A172 (cell line): ENCODE measurements at regions not wholly inside any gene's neighbourhood (a gene's known extent, or its start where the extent isn't known, plus 50 kb on each side); places are given as distances from the start of the nearest gene placed in this dataset.
A peak's percentile ranks its signal among the peaks of the same experiment; 100 is the strongest.

Source experiments
- DNase-seq: peaks from one replicate; pipeline ENCODE4 v3.0.0-alpha.2; 2015; ENCODE audit warnings: low spot score

DNA sequence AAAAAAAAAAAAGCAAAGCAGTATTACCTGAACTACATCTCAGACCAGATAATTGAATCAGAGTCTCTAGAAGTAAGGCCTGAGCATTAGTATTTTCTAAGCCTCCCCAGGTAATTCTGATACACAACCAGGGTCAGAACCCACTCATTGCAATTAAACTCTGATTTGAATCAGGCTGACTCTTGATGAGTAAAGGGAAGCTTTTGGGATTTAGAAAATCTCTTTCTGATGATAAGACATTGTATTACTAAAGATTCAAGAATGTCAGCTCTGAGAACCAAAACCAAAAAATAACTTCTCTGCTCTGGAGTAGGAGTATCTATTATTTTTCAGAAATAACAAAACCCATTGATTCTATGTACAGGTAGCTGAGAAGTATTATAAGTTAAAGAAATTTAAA, 100.1 kb upstream of the COL21A1 start:
- peak; percentile 28 for DNase-seq

DNA sequence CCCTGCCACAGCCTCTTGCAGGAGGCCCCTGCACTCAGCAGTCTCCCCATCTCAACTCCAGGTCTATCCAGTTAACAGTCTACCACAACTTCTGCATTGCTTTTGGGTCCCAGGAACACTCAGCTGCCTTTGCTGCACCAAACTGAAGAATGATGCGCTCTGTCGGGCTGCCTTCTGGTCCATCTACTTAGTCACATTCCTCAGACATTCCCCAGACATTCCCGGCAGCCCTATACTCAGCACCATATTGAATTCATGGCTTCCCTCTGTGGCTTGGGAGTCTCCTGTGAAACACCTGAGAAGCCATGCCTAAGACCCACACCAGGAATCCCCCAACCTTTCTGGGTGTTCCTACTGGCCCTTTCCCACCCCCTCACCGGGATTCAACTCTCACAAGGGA, 99.6 kb upstream of the COL21A1 start:
- DNase-seq = peak; percentile 13

DNA sequence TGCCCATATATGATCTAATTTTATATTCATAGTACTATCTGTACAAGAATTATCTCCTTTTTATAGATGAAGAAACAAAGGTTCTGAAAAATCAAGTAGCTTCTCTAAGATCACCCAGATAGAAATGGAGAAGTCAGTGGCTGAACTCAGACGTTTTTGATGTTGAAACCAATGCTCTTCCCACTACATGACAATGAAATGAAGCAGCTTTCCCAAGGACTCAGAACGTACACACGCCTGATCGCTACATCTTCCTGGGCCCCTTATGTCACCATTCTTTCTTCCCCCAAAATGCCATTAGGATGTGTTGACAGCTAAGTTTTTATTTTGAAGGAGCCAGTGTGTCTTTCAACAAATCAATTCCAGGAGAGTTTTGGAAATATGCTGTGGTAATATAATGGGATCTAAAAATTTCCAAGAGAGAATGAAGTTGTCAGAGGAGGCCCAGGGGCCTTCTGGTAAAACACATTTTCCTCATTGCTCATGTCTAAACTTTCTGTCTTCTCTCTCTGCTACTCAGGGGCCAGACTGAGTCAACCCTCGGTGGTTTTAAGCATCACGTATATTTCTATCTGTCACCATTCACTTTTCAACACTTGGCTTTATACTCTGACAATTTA, 98.1 kb upstream of the COL21A1 start:
- no peak for DNase-seq

DNA sequence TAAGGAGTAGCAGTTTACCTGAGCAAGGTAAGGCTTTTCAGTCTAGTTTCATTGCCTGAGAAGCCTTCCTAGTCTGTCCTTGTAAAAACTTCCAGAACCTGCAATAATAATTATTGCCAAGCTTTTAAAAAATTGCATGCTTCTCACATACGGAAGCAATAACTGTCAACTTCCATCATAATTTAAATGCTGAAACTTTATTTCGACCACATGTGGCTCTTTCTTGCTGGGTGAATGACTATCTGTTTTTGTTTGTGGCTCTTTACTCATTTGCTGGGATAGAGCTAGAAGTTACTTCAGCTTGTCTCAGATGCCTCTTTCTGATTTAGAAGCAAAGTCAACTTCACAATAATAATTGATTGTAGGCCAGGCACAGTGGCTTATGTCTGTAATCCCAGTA, 95.9 kb upstream of the COL21A1 start:
- DNase-seq = no peak

DNA sequence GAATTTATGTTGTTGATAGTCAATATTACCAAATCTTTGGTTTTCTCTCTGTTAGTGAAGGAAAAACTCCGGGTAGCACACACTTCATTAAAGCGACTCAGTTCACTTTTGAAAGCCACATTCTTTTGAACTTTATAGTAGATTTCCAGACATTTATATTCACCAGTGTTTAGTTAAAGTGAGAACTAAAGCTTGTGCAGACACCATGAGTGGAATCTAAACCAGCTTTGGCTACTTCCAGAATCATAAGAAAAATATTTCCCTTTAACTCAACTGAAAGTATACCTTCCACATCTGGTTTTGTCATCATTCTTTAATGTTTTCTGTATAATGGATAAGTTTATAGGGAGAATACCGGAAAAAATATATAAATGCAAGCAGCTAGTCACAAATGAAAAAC, 92.1 kb upstream of the COL21A1 start:
- DNase-seq = no peak

DNA sequence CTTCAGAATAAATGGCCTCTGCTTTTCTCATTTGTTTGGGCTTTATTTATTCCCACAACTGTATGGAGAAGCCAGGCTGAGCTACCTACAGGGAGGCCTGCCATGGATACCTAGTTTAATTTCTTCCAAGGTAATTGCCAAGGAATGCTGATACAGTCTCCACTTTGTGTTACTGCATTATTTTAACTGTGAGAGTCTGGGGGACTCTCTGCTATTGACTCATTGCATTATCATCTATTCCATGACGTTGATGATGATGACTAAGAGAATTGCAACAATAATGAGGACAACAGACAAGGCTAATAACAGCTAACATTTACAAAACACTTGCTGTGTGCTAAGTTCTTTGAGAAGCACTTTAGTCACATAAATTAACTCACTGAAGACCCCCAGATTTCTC, 88.3 kb upstream of the COL21A1 start:
- peak; percentile 74 for DNase-seq

DNA sequence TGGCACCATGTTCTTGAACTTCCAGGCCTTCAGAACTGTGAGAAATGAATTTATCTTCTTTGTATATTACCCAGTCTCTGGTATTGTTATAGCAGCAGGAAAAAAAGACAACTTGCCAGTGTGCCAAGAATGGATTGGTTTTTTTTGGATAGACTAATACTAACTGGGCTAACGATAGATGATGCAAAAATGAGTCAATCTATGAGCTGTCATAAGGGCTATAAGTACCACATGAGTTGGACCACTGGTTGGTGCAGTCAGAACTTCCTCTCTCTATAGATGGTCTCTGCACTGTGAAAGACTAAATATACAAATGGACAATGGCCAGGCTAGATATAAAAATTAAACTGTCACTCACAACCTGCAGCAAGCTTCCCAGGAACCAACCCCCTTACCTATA, 87.6 kb upstream of the COL21A1 start:
- DNase-seq = peak; percentile 41

DNA sequence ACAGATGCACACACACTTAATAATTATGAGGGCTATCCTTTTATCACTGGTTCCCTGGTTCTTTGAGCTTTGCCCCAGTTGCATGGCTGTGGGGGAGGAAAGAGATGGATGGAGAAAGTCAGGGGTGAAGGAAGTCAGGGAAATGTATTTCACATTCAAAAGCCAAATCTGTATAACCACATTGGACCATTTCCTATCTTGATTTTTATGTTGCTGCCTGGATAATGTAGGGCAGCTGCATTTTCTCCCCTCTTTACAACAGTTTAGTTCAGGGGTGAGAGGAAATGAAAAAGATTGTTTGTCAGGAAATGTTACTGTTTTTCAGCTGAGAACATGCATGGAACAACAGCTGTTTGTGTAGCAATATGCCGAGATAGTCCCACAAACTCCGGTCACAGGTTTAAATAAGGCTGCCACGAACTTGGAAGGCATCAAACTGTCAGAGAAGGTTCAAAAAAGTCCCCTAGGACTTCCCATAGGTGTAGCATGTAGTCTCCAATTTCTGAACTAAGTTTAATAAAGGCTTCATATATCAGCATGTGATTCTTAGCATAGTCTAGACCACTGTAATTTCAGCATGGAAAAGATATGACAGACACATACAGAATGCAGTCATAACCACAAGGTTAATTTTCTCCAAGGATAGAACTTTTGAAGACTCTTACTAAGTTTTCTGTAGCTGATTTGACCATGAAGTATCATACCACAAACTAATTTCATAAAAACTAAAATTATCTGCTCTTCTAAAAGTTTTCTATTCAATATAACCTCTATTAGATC, 82.1 kb upstream of the COL21A1 start:
- DNase-seq = no peak

DNA sequence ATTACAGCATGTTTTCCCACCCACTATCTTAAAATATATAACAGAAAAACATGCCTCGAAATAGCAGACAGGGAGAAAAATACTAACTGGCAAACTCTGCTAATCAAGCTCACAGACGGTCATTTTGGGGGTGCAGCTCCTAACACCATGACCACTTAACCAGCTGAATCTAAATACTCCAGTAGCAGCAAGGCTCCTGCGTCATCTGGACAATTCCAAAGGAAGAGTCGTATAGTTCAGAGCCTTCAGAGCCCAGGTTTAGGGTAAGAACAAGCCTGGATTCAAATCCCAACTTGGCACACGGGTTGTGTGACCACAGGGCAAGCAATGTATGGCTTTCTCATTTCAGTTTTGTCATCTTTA, 81.3 kb upstream of the COL21A1 start:
- DNase-seq = no peak

DNA sequence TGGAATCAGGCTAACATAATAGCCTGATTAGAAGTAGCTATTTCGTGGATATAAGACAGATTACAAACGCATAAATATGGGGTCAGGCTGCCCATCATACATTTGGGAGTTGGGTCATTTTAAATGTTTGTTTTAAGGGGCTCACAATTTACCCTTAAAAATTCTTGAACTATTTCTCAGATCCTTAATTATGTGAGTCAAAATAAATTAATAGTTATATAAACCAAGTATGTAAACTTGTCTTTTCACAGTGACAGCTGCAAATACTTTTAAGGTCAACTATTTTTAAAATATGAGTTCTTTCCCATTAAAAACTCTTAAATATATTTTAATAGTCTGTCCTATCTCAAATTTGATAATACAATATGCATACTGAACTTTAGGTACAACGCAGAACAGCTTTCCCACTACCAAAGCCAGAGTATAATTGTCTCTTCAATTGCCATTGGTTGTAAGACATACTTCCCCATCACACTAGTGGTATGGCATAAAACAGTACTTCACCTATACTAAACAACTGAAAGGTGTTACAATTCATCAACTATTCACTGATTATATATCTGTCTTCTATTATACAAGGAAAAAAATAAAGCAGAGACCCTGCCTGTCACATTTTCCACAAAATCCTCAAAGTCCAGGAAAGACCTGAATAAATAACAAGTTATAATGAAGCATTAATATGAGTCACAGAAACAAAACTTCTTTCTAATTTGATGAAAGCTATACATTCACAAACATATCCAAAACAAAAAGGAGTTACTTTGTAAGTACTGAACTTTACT, 80.8 kb upstream of the COL21A1 start:
- no peak for DNase-seq

DNA sequence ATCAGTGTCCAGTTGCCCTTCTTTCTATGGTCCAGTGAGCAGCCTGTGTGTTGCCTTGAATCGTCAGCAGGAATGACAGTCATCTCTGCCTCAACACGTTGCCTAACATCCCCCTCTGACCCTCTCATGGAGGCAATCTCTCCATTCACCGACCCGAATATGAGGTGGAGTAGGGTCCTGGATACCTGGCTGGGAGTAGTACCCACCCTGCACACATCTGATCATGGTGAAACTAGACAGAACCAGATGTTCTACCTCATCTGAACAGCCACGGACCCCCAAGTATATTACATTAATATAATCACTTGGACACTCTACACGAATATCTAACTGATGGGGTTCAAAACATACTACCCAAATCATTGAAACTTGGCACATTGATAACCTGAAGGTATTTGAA, 77.0 kb upstream of the COL21A1 start:
- DNase-seq = no peak

DNA sequence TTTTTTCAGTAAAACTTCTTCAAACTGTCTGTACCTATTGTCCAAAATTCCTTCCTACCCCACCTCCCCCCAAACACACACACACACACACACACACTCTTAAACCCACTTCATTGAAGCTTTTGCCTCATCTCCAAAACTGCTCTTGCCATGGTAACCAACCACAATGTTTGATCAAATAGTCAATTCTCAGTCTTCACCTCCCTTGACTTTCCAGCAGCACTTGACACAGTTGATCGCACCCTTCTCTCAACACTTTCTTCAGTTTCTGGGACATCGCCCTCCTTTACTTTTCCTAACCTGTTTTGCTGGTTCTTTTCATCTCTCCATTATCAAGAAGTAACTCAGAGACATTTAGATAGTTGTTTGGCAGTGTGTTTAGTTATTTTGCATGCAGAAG, 71.5 kb upstream of the COL21A1 start:
- no peak for DNase-seq

DNA sequence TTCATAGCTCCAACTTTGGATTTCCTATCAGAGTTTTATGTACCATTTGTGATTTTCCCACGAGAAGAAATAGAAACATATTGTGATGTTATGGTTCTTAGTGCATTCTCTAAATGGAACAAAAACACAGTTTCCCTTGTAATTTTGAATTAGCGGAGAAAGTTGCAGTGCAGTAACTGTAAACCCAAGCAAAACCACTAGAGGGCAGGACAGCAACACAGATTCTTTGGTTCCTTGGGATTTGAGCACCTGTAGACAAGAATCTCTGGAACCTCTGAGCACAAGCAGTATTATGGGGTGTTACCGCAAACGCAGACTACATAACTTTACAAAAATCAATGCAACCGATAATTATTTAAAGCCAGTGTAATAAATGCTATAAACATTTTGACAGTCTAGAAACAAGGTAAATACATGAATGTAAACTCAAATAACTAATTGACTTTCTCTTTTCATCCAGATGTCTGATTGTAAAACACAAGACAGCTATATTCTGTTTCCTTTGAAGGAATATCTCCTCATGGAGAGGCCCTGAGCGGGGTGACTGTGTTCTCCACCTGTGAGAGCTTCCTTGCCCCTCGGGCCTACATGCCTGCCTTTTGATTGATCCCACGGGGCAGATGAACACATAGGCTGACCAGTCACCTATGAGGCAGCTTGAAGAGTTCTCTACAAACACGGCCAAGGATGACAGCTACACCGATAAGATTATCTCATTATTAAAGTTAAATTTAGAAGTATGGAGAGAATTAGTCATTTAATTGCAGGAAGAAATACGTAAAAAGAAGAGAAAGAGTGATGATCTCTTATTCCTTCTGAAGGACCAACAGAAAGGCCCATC, 67.5 kb upstream of the COL21A1 start:
- peak; percentile 47 for DNase-seq

DNA sequence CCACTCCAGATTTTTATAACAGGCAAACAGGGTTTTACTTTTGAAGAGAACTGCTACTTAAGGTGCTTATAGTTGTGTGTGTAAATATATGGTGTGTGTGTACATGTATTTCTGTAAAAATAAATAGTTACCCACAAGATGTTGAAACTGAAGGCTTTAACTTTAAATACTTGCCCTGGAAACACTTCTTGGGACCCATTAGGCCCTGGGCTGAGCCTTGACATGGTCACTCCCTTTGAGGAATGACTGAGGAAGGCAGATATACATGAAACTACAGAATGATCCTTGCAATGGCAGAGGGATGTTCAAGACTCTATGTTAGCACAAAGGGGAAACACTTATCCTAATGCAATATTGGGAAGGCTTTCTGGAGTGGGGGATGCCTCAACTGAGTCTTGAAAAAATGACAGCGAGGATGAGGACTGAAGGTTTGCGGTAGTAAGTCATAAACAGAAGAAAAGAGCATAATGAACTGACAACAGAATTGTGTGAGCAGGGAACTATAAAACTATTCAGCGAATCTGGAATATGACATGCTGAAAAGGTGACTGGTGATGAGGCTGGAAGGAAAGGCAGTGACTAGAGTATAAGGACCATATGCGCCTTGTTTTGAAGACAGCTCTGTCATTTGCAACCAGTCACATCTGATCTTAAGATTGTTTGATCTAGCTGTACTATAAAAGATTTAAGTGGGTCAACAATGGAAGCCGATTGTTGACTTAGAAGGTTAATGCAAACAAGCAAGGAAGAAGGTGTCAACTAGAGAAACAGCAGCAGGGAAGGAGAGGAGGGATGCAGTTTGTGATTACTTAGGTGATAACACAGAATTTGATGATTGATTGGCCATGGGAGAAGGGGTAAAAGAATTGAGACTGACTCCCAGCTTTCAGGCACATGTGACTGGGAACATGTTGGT, 64.4 kb upstream of the COL21A1 start:
- DNase-seq = no peak

DNA sequence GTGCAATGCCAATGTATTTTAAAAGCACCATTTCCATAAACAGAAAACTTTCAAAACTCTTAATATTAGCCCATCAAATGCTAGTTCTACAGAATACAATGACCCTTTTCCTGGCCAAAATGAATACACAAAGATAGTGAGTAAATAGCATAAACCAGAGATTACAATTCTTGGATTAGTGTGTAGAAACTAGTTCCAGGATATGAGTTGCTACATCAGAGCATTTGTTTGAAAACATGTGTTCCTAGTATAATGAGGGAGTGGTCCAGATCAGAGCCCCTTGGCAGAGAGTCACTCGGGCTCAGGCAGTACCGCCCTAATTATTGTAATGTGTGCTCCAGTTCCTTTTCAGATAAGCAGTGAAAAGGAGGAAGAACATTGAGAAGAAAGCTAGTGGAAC, 63.7 kb upstream of the COL21A1 start:
- no peak for DNase-seq

DNA sequence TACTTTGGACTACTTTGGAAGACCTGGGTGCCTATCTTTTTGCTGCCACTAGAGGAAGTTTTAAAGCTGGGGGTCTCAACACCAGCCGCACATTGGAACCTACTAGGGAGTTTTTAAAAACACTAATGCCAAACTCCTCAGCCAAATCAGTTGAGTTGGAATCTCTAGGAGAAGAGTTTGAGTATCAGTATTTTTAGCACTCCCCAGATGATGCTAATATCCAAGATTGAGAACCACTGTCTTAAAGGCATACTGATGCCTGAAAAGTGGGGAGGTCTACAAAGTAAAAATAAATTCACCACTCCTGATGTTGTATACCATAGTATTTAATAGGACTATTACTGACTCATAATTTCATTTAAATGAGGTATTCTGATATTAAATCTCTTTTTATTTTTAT, 62.9 kb upstream of the COL21A1 start:
- DNase-seq = no peak

DNA sequence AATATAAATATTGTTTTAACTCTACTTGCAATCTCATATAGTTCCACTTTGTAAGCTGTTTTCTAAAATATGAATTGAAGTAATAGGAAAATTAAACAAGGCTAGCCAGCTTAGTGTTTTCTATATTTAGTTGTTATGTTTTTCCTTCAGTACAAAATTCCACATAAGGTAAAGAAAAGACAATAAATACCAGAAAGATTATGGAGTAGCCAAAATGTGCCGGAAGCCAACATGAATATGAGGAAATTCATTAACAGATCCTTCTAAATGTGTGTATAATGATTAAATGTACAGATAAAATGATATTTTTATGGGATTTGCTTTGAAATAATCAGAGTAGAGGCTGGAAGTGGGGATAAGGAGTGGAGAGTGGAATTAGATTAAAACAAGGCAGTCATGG, 52.5 kb upstream of the COL21A1 start:
- no peak for DNase-seq

DNA sequence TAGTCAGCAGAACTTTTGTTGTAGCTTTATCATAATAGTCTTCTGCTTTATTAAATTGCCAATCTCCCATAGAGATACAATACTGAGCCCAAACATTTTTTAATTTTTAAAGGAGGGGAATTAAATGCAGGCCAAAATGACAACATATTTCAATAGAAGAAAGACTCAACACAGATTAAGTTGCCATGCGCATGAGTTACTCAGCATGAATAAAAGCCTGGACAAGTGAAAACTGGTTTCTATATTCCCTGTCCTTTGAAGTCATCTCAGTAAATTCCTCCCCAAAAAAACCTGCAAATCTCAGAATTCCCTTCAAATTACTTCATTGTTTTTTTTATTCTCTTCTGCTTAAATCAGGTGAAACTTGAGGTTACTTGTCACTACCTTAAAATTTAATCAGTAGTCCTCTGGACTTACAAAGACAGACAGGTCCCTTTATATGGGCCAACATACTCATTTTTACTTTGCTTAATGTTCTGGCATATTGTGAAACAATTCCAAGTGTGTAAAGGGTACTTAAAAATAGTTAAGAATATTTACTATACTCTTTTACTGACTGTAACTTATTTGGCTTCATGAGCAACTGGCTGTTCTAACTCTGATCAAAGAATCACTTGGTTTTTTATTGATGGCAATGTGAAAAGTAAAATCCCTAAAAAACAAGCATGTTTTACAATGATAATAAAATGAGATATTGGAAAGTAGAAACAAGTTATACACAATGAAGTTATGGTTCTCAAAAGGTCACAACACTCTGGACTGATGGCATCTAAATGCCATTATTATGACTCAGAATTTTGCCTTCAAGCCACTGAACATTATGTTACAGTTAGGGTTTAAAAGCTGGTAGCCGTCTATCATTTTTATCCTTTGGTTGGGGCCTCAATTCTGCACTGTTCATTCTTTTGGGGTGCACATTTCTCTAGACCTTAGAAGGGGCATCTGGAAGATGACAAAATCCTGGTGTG, 49.9 kb upstream of the COL21A1 start:
- peak; percentile 23 for DNase-seq
